GM12892 (cell line): ENCODE measurements at regions not wholly inside any gene's neighbourhood (a gene's known extent, or its start where the extent isn't known, plus 50 kb on each side); places are given as distances from the start of the nearest gene placed in this dataset.

ENCODE experiments used
- DNase-seq: peaks from one replicate; pipeline ENCODE4 v3.0.0; 2011; ENCODE audit not compliant: insufficient read length
- FAIRE-seq: peaks from 2 replicates; lab custom pipeline; 2011; peaks lifted over from hg19 to GRCh38; lab: Jason Lieb, UNC
- POLR2A ChIP-seq: IDR thresholded peaks from 2 replicates; pipeline ENCODE4 v1.6.1; 2011; ENCODE audit warnings: low read depth, low read length, control low read depth
- POLR2AphosphoS5 ChIP-seq: IDR thresholded peaks from 2 replicates; pipeline ENCODE4 v1.6.1; 2011; ENCODE audit warnings: low read depth, low read length, control low read depth
- TAF1 ChIP-seq: IDR thresholded peaks from 2 replicates; pipeline ENCODE4 v1.6.1; 2011; ENCODE audit warnings: low read depth, mild to moderate bottlenecking, control low read depth, low read length, borderline replicate concordance

DNA sequence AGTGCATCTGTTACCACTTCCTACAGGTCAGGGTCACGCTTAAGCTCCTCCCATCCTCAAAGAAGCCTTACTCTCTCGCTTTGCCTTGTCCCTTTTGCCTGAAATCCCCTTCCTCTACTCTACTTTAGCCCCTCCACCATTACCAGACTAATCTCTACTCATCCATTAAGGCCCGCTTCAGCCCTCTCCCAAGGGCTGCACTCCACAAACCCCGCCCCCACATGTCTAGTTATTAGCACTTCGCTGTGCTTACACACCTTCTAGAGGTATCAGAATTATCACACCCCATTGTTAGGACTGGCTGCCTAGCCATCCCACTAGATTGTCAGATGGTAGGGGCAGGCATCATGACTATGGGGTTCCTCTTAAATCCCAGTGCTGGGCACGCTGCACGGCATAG lies 565.7 kb upstream of the WWC1 start:
- no peak for FAIRE-seq
- no peak for DNase-seq
- no peak for TF ChIP-seq POLR2AphosphoS5
- no peak for TF ChIP-seq POLR2A
- no peak for TF ChIP-seq TAF1

DNA sequence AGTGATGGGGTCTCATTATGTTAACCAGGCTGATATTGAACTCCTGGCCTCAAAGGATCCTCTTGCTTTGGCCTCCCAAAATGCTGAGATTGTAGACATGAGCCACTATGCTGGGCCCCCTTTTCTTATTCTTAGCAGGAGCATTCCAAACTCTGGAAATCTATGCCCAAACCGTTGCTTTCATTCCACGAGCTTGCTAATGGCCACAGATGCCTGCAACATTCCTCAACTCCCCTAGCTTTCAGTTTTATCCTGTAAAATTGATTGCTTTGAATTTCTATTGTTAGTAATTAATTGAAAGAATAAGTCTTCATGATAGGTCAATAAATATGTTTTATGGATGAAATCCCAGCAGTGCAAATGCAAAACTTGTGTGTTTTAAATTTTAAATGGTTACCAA lies 564.8 kb upstream of the WWC1 start:
- TF ChIP-seq POLR2A (no peak), TAF1 (no peak), POLR2AphosphoS5 (no peak)
- DNase-seq: no peak
- FAIRE-seq: no peak

DNA sequence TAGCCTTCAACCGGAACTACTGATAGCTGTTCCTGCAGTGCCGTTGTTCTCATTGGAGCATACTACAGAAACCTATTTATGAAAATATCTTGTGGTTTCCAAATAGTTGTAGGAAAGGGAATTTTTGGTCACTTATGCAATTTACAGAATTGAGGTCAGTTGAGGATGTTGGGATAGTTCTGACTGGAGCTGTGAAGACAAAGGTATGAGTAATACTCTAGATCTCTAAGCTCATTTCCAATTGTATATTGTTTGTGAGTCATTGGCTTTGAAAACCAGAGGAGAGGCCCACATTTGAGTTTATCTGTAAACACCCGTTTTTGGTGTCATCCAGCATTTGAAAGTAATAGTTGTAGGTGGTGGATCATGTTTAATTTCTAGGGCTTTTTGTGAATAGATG lies 561.3 kb upstream of the WWC1 start:
- no peak for TF ChIP-seq POLR2AphosphoS5
- no peak for TF ChIP-seq POLR2A
- DNase-seq (no peak), FAIRE-seq (no peak)

DNA sequence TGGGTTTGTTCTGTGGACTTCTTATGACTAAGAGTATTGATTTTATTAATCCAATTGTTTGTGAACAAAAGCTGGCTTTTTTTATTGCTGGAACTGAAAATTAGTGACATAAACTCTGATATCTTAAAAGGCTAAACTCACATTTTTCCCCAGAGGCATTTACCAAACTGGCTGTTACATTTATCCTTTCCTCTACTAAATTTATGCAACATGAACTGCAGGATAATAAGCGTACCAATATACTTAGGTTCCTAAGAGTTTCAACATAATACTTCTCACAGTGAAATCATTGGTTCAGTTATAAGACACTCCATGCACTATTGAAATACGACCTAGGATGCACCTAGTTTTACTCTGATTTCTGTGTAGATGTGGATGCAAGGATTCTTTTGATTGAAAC lies 560.8 kb upstream of the WWC1 start:
- FAIRE-seq (no peak), DNase-seq (no peak)
- no peak for TF ChIP-seq POLR2A
- no peak for TF ChIP-seq POLR2AphosphoS5
- no peak for TF ChIP-seq TAF1

DNA sequence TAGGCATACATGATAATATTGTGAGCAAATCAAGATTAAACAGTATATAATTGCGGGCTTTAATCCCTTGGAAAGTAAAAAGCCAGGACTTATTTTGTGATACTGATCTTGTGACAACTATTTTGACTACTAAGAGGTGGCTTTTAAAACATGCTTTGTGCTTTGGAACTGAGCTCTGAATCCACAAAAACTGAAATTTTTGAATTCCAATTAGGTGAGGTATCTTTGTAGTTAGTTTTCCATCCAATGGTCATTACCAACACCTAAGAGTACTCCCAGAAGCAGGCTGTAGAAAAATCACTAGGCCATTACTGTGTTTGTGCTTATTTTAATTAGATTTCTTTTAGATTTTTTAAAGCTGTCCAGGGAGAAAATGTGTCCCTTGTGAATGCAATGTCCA lies 559.5 kb upstream of the WWC1 start:
- DNase-seq (no peak), FAIRE-seq (no peak)
- TF ChIP-seq POLR2AphosphoS5 (no peak), TAF1 (no peak), POLR2A (no peak)

DNA sequence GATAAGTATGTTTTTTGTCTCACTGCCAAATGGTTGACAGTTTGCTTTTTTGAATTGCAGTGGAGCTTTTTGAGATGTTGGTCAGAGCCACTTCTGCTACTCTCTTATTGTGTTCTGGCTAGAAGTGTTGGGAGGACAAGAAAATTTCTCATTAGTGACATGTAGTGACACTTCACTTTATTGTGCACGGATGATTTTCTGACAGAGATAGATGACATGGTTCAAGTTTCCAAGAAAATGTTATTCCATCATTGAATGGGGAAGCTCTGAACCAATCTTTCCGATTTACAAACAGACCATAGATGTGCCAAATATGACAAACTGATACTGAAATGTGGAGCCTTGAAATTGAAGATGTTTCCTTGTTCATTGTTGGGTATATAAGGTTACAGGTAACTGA lies 558.9 kb upstream of the WWC1 start:
- FAIRE-seq (no peak), DNase-seq (no peak)
- TF ChIP-seq TAF1: no peak
- no peak for TF ChIP-seq POLR2A
- no peak for TF ChIP-seq POLR2AphosphoS5

DNA sequence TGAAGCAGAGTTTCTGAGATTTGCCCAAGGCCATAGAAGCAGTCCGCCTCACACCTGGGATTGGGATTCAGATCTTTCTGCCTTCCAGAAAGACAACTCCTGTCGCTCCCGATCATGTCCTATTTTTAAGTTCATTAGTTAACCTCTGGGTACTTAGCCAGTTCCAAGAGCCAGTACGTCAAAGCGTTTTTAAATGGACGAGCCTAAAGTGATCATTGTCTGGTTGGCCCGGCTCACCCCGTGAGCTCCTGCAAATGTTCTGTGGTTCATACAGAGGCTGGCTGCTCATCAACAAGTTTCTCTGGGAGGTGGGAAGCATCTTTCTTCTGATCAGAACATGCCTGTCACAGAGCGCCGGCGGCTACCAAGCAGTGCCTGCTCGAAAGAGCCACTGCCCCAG lies 554.5 kb upstream of the WWC1 start:
- TF ChIP-seq TAF1 (no peak), POLR2AphosphoS5 (no peak), POLR2A (no peak)
- no peak for FAIRE-seq
- no peak for DNase-seq

DNA sequence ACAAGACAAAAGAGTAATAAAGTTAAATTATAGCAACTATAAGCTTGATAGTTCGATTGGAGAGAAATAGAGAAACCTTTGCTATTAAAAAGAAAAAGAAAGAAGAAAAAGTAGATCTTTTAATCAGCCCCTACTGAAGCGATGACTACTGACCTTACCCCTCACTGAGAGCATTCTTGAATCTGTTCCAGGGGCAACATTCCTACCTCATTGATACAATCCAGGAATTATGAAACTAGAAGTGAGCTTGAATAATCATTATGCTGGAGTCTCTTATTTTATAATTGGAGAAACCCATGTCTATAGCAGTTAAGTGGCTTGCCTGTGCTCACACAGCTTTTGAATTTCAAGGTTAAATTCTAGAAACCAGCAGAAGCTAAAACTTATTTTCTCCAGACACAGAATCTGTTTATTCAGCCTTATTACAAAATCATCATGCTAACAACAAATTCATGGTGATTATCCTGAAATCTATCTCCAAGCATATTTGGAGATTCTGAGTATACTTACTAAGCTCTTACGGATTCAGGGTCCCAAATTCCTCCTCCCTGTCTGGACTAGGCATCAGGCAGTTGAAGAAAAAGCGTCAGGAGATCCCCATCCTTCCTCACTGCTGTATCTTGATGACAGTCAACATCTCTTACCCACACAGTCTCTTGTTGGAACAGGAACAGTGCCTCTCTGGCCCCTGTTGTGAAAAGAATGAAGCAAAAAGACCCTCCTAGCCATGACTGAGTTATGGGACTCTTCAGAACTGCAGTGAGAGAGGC lies 547.6 kb upstream of the WWC1 start:
- DNase-seq: no peak
- no peak for TF ChIP-seq TAF1
- TF ChIP-seq POLR2A: no peak
- no peak for FAIRE-seq

DNA sequence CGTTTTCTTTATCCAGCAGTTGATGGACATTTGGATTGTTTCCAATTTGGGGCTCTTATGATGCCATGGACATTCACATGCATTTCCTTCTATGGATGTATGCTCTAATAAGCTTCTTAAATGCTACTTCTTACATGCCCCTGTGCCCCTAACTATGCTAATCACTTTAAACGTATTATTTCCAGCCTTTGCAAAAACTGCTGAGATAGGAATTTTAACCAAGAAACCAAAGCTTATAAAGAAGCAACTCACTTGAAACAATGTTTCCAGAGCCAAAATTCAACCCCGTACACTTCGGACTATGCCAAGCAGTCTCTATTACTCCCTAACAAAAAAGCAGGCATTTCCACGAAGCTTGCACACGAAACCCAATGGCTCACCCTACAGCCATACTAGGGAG lies 545.6 kb upstream of the WWC1 start:
- FAIRE-seq: no peak
- TF ChIP-seq POLR2AphosphoS5: no peak
- TF ChIP-seq TAF1: no peak
- no peak for TF ChIP-seq POLR2A
- DNase-seq: no peak

DNA sequence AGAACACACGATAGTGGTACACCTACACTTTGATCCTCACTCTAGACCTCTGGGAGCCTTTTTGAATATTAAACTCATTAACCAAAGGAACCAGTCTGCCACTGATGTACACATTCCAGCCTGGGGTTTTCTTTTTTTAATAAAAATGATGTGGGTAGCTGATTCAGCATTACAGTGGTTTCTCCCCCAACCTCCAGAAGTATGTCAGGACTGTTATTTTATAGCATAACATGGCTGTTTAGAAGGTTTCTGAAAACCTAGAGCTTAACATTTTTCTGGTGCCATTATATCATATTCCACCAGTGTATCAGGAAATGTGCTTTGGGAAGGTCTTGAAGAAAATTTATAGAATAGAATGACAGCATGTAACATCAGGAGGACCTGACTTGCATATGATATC lies 540.9 kb upstream of the WWC1 start:
- FAIRE-seq (no peak), DNase-seq (no peak)
- TF ChIP-seq TAF1: no peak
- no peak for TF ChIP-seq POLR2AphosphoS5
- TF ChIP-seq POLR2A: no peak

DNA sequence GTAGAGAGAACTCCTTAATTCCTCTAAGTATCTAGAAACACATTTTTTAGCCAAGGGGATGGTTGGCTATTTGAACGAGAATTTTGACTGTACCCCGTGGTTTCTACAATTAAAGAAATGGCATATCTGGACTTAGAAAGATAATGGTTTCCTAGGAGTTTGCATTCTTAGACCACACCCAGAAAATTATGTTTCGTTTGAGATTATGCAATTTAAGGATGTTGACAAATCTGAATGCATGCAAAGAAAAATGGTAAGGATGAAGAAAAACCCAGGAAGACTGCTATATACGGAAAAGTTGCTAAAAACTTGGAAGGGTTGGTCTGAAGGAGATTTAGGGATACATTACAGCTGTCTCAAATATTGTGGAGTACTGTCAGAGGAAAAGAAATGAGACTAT lies 538.5 kb upstream of the WWC1 start:
- DNase-seq (no peak), FAIRE-seq (no peak)
- TF ChIP-seq TAF1: no peak

DNA sequence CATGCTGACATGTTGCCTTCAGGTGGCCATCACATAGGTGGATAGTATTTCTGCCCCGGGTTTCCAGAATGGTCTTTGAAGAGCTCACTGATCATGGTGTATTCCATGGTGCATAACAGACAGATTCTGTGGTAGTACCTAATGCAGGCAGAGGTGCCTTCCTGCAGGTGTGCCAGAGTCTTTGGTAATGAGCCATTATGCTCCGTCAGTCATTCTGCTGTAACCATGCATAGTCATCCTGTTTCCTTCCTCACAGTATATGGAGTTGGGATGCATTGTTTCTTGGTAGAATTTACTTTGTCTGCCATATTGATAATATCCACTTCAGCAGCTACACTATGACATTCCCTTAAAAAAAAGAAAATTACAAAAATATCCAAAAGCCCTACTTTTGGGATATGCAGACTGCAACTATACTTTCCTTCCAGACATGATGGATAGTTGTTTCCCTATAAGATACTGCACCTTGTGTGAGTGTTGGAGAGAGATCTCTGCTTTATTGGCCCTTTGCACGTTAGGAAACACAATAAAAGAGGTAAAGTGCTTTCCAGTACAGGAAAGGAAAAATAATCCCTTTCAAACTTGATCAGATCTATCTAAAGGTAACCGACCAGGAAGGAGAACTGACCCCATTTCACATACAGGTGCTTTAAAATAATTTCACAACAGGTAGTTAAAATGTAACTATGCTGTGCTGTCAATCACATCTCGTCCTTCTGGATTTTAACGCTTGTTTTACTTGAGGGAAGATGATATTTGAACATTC lies 537.5 kb upstream of the WWC1 start:
- no peak for FAIRE-seq
- no peak for DNase-seq

More for the DNA sequence above, 537.5 kb upstream of the WWC1 start:
- TF ChIP-seq POLR2A (no peak), POLR2AphosphoS5 (no peak), TAF1 (no peak)
